Thoracic aorta (tissue), 2 donors: ENCODE measurements at regions not wholly inside any gene's neighbourhood (a gene's known extent, or its start where the extent isn't known, plus 50 kb on each side); places are given as distances from the start of the nearest gene placed in this dataset.

ENCODE experiments used
- ATAC-seq: fragments of 150-250 bp; one replicate; pipeline ENCODE4 v1.8.0; 2017; ENCODE audit warnings: low read depth; ENCODE audit not compliant: insufficient number of reproducible peaks, low FRiP score
- DNase-seq: peaks from one replicate; pipeline ENCODE4 v3.0.0-alpha.2; 2020; ENCODE audit warnings: low spot score
- H3K27ac ChIP-seq, 2 donors: fragments of 200-600 bp; sonication (generic); 1 replicate in 1 of 2; 2 replicates in 1 of 2; pipeline ENCODE4 v1.5.1; 2016; ENCODE audit warnings: mild to moderate bottlenecking in 2 of 2, moderate library complexity in 2 of 2
- H3K27me3 ChIP-seq: fragments of 200-600 bp; sonication (generic); replicated peaks from 2 replicates; pipeline ENCODE4 v1.6.0; 2016; ENCODE audit warnings: mild to moderate bottlenecking; ENCODE audit not compliant: insufficient read depth
- H3K36me3 ChIP-seq: fragments of 200-600 bp; sonication (generic); one replicate; pipeline ENCODE4 v1.5.1; 2016
- H3K4me1 ChIP-seq, 2 donors: fragments of 200-600 bp; sonication (generic); 1 replicate in 1 of 2; 2 replicates in 1 of 2; pipeline versions ENCODE4 v1.5.1 to v1.6.0; 2016; ENCODE audit warnings: low read depth in 2 of 2, mild to moderate bottlenecking in 1 of 2; ENCODE audit not compliant: control insufficient read depth in 1 of 2
- H3K4me3 ChIP-seq: fragments of 200-600 bp; sonication (generic); 2 replicates; pipeline ENCODE4 v1.5.1; 2016; ENCODE audit warnings: mild to moderate bottlenecking
- H3K9me3 ChIP-seq: fragments of 200-600 bp; sonication (generic); 2 replicates; pipeline ENCODE4 v1.5.1; 2016
- TF ChIP-seq, protein P1 (sequence below): fragments of 200-600 bp; sonication (generic); IDR thresholded peaks from one replicate; pipeline ENCODE4 v1.5.1; 2019; ENCODE audit warnings: antibody characterized with exemption

DNA sequence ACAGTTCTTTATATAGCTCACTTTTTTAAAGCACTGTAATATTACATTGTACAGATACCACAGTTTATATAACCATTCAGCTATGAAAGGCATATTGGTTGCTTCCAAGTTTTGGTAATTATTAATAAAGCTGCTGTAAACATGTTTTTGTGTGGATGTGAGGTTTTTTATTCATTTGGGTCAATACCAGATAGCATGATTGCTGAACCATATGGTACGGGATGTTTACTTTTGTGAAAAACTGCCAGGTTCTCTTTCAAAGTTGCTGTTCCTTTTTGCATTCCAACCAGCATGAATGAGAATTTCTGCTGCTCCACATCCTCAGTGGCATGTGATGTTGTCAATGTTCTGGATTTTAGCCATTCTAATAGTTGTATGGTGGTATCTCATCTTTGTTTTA lies 439.6 kb upstream of the NMUR2 start:
- no peak overlapping the region for H3K27ac ChIP-seq
- H3K4me1 ChIP-seq, result no peaks in the 10 kb centered on the region
- no peak for DNase-seq
- H3K27me3 ChIP-seq, result no peaks in the 10 kb centered on the region
- no peak overlapping the region for H3K4me3 ChIP-seq
- H3K9me3 ChIP-seq, result no peaks in the 10 kb centered on the region
- TF ChIP-seq, protein P1, sequence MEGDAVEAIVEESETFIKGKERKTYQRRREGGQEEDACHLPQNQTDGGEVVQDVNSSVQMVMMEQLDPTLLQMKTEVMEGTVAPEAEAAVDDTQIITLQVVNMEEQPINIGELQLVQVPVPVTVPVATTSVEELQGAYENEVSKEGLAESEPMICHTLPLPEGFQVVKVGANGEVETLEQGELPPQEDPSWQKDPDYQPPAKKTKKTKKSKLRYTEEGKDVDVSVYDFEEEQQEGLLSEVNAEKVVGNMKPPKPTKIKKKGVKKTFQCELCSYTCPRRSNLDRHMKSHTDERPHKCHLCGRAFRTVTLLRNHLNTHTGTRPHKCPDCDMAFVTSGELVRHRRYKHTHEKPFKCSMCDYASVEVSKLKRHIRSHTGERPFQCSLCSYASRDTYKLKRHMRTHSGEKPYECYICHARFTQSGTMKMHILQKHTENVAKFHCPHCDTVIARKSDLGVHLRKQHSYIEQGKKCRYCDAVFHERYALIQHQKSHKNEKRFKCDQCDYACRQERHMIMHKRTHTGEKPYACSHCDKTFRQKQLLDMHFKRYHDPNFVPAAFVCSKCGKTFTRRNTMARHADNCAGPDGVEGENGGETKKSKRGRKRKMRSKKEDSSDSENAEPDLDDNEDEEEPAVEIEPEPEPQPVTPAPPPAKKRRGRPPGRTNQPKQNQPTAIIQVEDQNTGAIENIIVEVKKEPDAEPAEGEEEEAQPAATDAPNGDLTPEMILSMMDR, result no peak
- no peak for ATAC-seq
- H3K36me3 ChIP-seq, result no peaks in the 10 kb centered on the region

DNA sequence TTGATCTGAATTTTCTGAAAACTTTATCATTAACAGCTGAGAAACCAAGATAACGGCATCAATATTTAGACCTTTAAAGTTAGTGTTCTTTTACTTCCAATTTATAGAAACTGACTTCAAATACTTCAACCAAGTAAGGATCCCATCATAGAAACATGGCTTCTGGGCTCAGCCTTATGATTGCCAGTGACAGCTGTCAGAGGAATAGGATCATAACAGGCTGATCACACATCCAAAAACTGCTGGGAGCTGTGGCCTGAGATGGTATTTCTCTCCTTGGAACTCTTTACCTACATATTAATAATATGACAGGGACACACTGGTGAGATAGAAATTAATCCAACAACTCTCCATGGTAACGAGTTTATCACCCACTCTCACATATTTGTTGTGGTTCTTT lies 448.3 kb upstream of the NMUR2 start:
- TF ChIP-seq, protein P1, result no peak
- H3K9me3 ChIP-seq, result no peaks in the 10 kb centered on the region
- no peaks in the 10 kb centered on the region for H3K27me3 ChIP-seq
- no peak overlapping the region for H3K27ac ChIP-seq
- DNase-seq (no peak), ATAC-seq (no peak)
- H3K36me3 ChIP-seq, result no peaks in the 10 kb centered on the region
- peaks cover 0 to 9% of the 10 kb centered on the region in 2 donors for H3K4me1 ChIP-seq
- no peak overlapping the region for H3K4me3 ChIP-seq

DNA sequence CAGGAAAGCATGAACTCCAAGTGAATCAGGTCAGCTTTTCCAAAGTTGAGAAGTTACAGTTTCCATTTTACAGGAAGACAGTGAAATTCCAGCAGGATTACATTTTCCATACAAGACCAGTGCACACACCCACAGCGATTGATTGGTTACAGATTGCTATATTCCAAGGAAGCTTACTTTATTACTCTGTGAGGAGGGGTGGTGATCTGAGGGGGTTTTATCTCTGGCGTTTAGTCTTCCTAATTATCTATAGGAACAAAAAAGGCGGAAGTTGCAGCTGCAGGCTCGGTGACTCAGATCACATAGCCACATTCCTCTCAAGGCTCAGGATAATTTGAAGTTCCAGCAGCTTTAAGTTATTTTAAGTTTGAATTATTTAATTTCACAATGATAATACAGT lies 450.4 kb upstream of the NMUR2 start:
- no peak for DNase-seq
- Histone ChIP-seq H3K27me3 (no peaks in the 10 kb centered on the region), H3K4me1 (peaks cover 0 to 9% of the 10 kb centered on the region in 2 donors), H3K9me3 (no peaks in the 10 kb centered on the region), H3K4me3 (no peak overlapping the region), H3K27ac (no peak overlapping the region), H3K36me3 (no peaks in the 10 kb centered on the region)
- TF ChIP-seq, protein P1, result no peak
- ATAC-seq, result no peak

DNA sequence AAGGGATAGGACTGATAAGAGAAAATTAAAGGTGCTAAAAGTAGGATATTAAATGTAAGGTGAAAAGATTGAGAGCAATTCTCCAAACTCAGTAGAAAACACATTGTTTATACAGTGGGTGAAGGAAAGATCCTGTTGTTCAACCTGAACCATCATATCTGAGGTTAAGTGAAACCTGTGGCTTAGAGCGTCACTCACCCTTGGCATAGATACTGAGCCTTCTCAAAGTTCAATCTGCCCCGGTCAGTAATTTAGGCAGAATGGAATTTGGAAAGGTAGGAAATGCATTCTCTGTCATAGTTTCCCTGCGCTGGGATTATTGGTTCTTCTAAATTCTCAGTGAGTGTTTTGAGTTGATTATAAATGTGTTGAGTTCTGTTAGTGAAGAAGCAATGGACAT lies 456.2 kb upstream of the NMUR2 start:
- DNase-seq, result no peak
- no peak for ATAC-seq
- no peaks in the 10 kb centered on the region for H3K27me3 ChIP-seq
- no peak overlapping the region for H3K27ac ChIP-seq
- H3K9me3 ChIP-seq, result no peaks in the 10 kb centered on the region
- TF ChIP-seq, protein P1, result no peak
- H3K4me3 ChIP-seq, result no peak overlapping the region
- H3K4me1 ChIP-seq, result peaks cover 0 to 4% of the 10 kb centered on the region in 2 donors
- no peaks in the 10 kb centered on the region for H3K36me3 ChIP-seq

DNA sequence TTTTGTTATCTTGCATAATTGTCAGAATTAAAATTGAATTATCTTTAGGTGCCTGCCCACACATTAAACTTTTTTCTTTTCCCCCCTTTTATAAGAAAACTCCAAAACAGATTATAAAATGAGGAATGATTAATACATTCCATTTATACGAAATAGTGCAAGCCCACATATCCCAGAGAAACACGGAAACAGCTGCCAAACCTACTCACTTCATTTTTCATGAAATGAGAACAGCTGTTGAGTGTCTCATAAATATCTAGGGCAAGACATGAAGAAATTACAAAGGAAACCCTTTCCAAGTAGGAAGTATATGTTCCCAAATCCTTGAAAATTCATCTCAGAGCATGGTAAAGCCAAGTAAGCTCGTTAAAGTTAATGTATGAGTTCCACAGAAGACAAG lies 459.4 kb upstream of the NMUR2 start:
- Histone ChIP-seq H3K4me1 (no peaks in the 10 kb centered on the region), H3K27me3 (no peaks in the 10 kb centered on the region), H3K27ac (no peak overlapping the region), H3K4me3 (no peak overlapping the region), H3K36me3 (no peaks in the 10 kb centered on the region), H3K9me3 (no peaks in the 10 kb centered on the region)
- TF ChIP-seq, protein P1, result no peak
- no peak for ATAC-seq
- DNase-seq, result no peak
